ENCODE measurements at regions not wholly inside any gene's neighbourhood (a gene's known extent, or its start where the extent isn't known, plus 50 kb on each side); places are given as distances from the start of the nearest gene placed in this dataset.

GRCh38 chr4:103375278-103375677, 177.1 kb upstream of the CENPE start:
- no peaks in the 10 kb centered on the region for H3K36me3 ChIP-seq (ENCODE audit: control insufficient read depth in 4 of 4, insufficient read depth in 3 of 4, low read depth in 1 of 4, low read length in 3 of 4)
- H3K9ac ChIP-seq (ENCODE audit: low read depth in 1 of 2, low read length in 2 of 2), result no peak overlapping the region
- no peaks in the 10 kb centered on the region for H3K9me3 ChIP-seq (ENCODE audit: control insufficient read depth in 4 of 4, low read length in 3 of 4)
- 89% methylated on average over 4 of the region's 4 CpGs for WGBS
- no peaks in the 10 kb centered on the region for H3K27me3 ChIP-seq (ENCODE audit: control insufficient read depth in 4 of 4, insufficient read depth in 4 of 4, low read length in 3 of 4)
- no peak overlapping the region for H3K27ac ChIP-seq (ENCODE audit: low read depth in 1 of 2, low read length in 2 of 2)
- no peaks in the 10 kb centered on the region for H3K4me1 ChIP-seq (ENCODE audit: control insufficient read depth in 4 of 4, insufficient read depth in 4 of 4, low read length in 3 of 4)
- no peak for TF ChIP-seq RAD21 (IDR thresholded peaks at IDR 0.05)
- no peak for TF ChIP-seq FOXA2 (IDR thresholded peaks at IDR 0.05)
- no peak for TF ChIP-seq HNF4G (IDR thresholded peaks at IDR 0.05)
- no peak for TF ChIP-seq MAX (IDR thresholded peaks at IDR 0.05)
- no peak for TF ChIP-seq YY1 (IDR thresholded peaks at IDR 0.05)
- TF ChIP-seq RXRA (IDR thresholded peaks at IDR 0.05), result no peak
- no peak for TF ChIP-seq ATF3 (IDR thresholded peaks at IDR 0.05)
- no peak for DNase-seq (ENCODE audit: low spot score)
- no peak overlapping the region for H3K4me3 ChIP-seq (ENCODE audit: low read depth in 1 of 3, low read length in 3 of 3)

- no peak for DNase-seq (ENCODE audit: low spot score)
- TF ChIP-seq YY1 (IDR thresholded peaks at IDR 0.05) (no peak), JUND (IDR thresholded peaks at IDR 0.05) (no peak), RXRA (IDR thresholded peaks at IDR 0.05) (no peak), TAF1 (conservative IDR thresholded peaks at IDR 0.05) (no peak), EGR1 (IDR thresholded peaks at IDR 0.05; ENCODE audit: low read depth in 2 of 2) (no peak), ZBTB33 (IDR thresholded peaks at IDR 0.05) (no peak)
- 85% methylated on average over 2 of the region's 2 CpGs for WGBS
- H3K4me1 ChIP-seq (ENCODE audit: control insufficient read depth in 4 of 4, insufficient read depth in 4 of 4, low read length in 3 of 4), result no peaks in the 10 kb centered on the region
- H3K9me3 ChIP-seq (ENCODE audit: control insufficient read depth in 4 of 4, low read length in 3 of 4), result no peaks in the 10 kb centered on the region
- no peaks in the 10 kb centered on the region for H3K36me3 ChIP-seq (ENCODE audit: control insufficient read depth in 4 of 4, insufficient read depth in 3 of 4, low read depth in 1 of 4, low read length in 3 of 4)
- no peak overlapping the region for H3K27ac ChIP-seq (ENCODE audit: low read depth in 1 of 2, low read length in 2 of 2)
- H3K27me3 ChIP-seq (ENCODE audit: control insufficient read depth in 4 of 4, insufficient read depth in 4 of 4, low read length in 3 of 4), result no peaks in the 10 kb centered on the region
- no peak overlapping the region for H3K4me3 ChIP-seq (ENCODE audit: low read depth in 1 of 3, low read length in 3 of 3)
- no peak overlapping the region for H3K9ac ChIP-seq (ENCODE audit: low read depth in 1 of 2, low read length in 2 of 2)
Measured at GRCh38 chr4:103374758-103375157, 176.6 kb upstream of the CENPE start.

GRCh38 chr4:103374306-103374705, 176.2 kb upstream of the CENPE start:
- no peaks in the 10 kb centered on the region for H3K4me1 ChIP-seq (ENCODE audit: control insufficient read depth in 4 of 4, insufficient read depth in 4 of 4, low read length in 3 of 4)
- H3K27me3 ChIP-seq (ENCODE audit: control insufficient read depth in 4 of 4, insufficient read depth in 4 of 4, low read length in 3 of 4), result no peaks in the 10 kb centered on the region
- H3K36me3 ChIP-seq (ENCODE audit: control insufficient read depth in 4 of 4, insufficient read depth in 3 of 4, low read depth in 1 of 4, low read length in 3 of 4), result no peaks in the 10 kb centered on the region
- H3K27ac ChIP-seq (ENCODE audit: low read depth in 1 of 2, low read length in 2 of 2), result no peak overlapping the region
- no peak overlapping the region for H3K9ac ChIP-seq (ENCODE audit: low read depth in 1 of 2, low read length in 2 of 2)
- TF ChIP-seq ATF3 (IDR thresholded peaks at IDR 0.05) (no peak), MAX (IDR thresholded peaks at IDR 0.05) (no peak), REST (IDR thresholded peaks at IDR 0.05) (no peak), CTCF (IDR thresholded peaks at IDR 0.05; ENCODE audit: low read depth, low read length, missing input control) (no peak)
- H3K4me3 ChIP-seq (ENCODE audit: low read depth in 1 of 3, low read length in 3 of 3), result no peak overlapping the region
- no peak for DNase-seq (ENCODE audit: low spot score)
- H3K9me3 ChIP-seq (ENCODE audit: control insufficient read depth in 4 of 4, low read length in 3 of 4), result no peaks in the 10 kb centered on the region
- WGBS, result 96% methylated on average over 1 of the region's 1 CpG

All from liver (tissue), 8 donors.